Vagina (tissue), 2 donors: ENCODE measurements at regions not wholly inside any gene's neighbourhood (a gene's known extent, or its start where the extent isn't known, plus 50 kb on each side); places are given as distances from the start of the nearest gene placed in this dataset.

Experiments used
- CTCF ChIP-seq, 3 experiments: fragments of 450-650 bp in 2 of 3; fragments of 200-600 bp in 1 of 3; sonication (generic) in 1 of 3; IDR thresholded peaks; one replicate each; pipeline ENCODE4 v1.5.1; 2017 to 2019; ENCODE audit warnings: antibody characterized with exemption in 3 of 3, mild to moderate bottlenecking in 2 of 3, moderate library complexity in 2 of 3
- POLR2A ChIP-seq, 2 donors: fragments of 450-650 bp; IDR thresholded peaks; one replicate each; pipeline ENCODE4 v1.6.1; 2017; ENCODE audit warnings: antibody characterized with exemption in 2 of 2, mild to moderate bottlenecking in 2 of 2, moderate library complexity in 2 of 2
- POLR2AphosphoS5 ChIP-seq, 2 donors: sonication (generic); formaldehyde crosslinking; IDR thresholded peaks; one replicate each; pipeline ENCODE4 v1.9.0; 2017; ENCODE audit warnings: antibody characterized with exemption in 2 of 2, mild to moderate bottlenecking in 2 of 2, low read depth in 1 of 2; ENCODE audit not compliant: insufficient read depth in 1 of 2

- TF ChIP-seq CTCF (IDR thresholded peaks at IDR 0.05): no peak
- no peak for TF ChIP-seq POLR2A (IDR thresholded peaks at IDR 0.05)
- TF ChIP-seq POLR2AphosphoS5 (IDR thresholded peaks at IDR 0.05; ENCODE audit: insufficient read depth in 1 of 2, low read depth in 1 of 2): no peak
These were observed 92.5 kb upstream of the KCNE2 start for GRCh38 chr21:34271189-34271851.
